ENCODE measurements at regions not wholly inside any gene's neighbourhood (a gene's known extent, or its start where the extent isn't known, plus 50 kb on each side); places are given as distances from the start of the nearest gene placed in this dataset.

DNA sequence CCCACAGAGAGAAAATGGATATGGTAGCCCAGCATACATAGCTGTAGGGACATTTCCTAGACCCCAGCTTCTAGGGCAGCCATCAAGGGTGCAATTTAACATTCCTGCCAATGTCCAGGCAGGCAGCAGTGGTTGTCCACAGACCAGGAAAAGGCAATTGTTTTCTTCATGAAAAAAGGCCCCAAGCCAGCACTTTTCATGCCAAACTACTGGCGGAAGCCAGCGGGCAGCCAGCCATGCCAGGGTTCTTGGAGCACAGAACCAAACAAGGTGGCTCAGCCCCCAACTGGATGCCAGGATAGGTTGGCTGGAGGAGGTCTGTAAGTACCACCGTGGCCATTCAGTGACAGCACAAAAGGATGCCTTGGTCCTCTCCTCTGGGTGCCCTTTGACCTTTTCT, 94.6 kb downstream of the BANF2 start:
- Histone ChIP-seq H3K4me3 (ENCODE audit: low read depth, low read length) (no peak overlapping the region), H3K27me3 (ENCODE audit: control insufficient read depth, insufficient read depth, low read length) (peaks cover 7% of the 10 kb centered on the region), H3K36me3 (ENCODE audit: control insufficient read depth, insufficient read depth, low read length) (no peaks in the 10 kb centered on the region)
- FAIRE-seq (no peak), DNase-seq (ENCODE audit: low read depth) (no peak)
- no peak for TF ChIP-seq CTCF (IDR thresholded peaks at IDR 0.05; ENCODE audit: insufficient read depth, low read length, severe bottlenecking)

GRCh38 chr20:17793986-17794385, 94.2 kb downstream of the BANF2 start:
- H3K4me3 ChIP-seq (ENCODE audit: low read depth, low read length), result no peak overlapping the region
- FAIRE-seq (no peak), DNase-seq (ENCODE audit: low read depth) (no peak)
- TF ChIP-seq CTCF (IDR thresholded peaks at IDR 0.05; ENCODE audit: insufficient read depth, low read length, severe bottlenecking), result no peak
- peaks cover 7% of the 10 kb centered on the region for H3K27me3 ChIP-seq (ENCODE audit: control insufficient read depth, insufficient read depth, low read length)
- no peaks in the 10 kb centered on the region for H3K36me3 ChIP-seq (ENCODE audit: control insufficient read depth, insufficient read depth, low read length)

- DNase-seq (ENCODE audit: low read depth) (no peak), FAIRE-seq (no peak)
- no peak for TF ChIP-seq CTCF (IDR thresholded peaks at IDR 0.05; ENCODE audit: insufficient read depth, low read length, severe bottlenecking)
- Histone ChIP-seq H3K36me3 (ENCODE audit: control insufficient read depth, insufficient read depth, low read length) (no peaks in the 10 kb centered on the region), H3K4me3 (ENCODE audit: low read depth, low read length) (no peak overlapping the region), H3K27me3 (ENCODE audit: control insufficient read depth, insufficient read depth, low read length) (peaks cover 7% of the 10 kb centered on the region)
Measured at GRCh38 chr20:17790296-17790695, 90.5 kb downstream of the BANF2 start.

DNA sequence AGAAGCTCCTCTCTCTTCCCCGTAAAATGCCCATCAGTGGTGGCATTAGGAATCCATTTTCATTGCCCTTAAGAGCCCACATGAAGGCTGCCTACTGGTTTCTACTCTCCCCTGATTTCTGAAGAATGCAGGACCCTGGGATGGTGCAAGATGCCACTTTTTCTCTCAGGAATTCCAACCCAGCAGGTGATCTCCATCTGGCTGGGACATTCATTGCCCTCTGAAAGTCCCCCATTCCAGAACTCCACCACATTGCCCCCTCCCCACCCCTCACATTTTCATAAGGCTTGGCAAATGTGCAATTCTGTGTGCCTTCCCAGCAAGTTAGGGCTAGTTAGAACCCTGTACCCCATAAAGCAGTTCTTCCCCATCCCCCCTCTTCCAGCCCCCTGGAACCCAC, 88.0 kb downstream of the BANF2 start:
- TF ChIP-seq CTCF (IDR thresholded peaks at IDR 0.05; ENCODE audit: insufficient read depth, low read length, severe bottlenecking), result no peak
- DNase-seq (ENCODE audit: low read depth) (no peak), FAIRE-seq (no peak)
- H3K27me3 ChIP-seq (ENCODE audit: control insufficient read depth, insufficient read depth, low read length), result peaks cover 7% of the 10 kb centered on the region
- no peaks in the 10 kb centered on the region for H3K36me3 ChIP-seq (ENCODE audit: control insufficient read depth, insufficient read depth, low read length)
- no peak overlapping the region for H3K4me3 ChIP-seq (ENCODE audit: low read depth, low read length)

GRCh38 chr20:17786221-17786718, 86.5 kb downstream of the BANF2 start:
- no peak for DNase-seq (ENCODE audit: low read depth)
- peaks cover 3% of the 10 kb centered on the region for H3K27me3 ChIP-seq (ENCODE audit: control insufficient read depth, insufficient read depth, low read length)
- no peak overlapping the region for H3K4me3 ChIP-seq (ENCODE audit: low read depth, low read length)
- H3K36me3 ChIP-seq (ENCODE audit: control insufficient read depth, insufficient read depth, low read length), result no peaks in the 10 kb centered on the region
- TF ChIP-seq CTCF (IDR thresholded peaks at IDR 0.05; ENCODE audit: insufficient read depth, low read length, severe bottlenecking), result no peak
- FAIRE-seq, result no peak

All from bronchial epithelial cell (primary cell).